ENCODE measurements at regions not wholly inside any gene's neighbourhood (a gene's known extent, or its start where the extent isn't known, plus 50 kb on each side); places are given as distances from the start of the nearest gene placed in this dataset.

GRCh38 chr6:167710363-167710920 lies 116.3 kb upstream of the AFDN start:
- DNase-seq, result no peak

- no peak for DNase-seq
Measured at GRCh38 chr6:167711211-167711610, 115.5 kb upstream of the AFDN start.

GRCh38 chr6:167711768-167712730 lies 114.7 kb upstream of the AFDN start:
- no peak for DNase-seq

GRCh38 chr6:167712731-167713475 lies 113.8 kb upstream of the AFDN start:
- no peak for DNase-seq

- DNase-seq, result no peak
Measured at GRCh38 chr6:167714152-167714551, 112.6 kb upstream of the AFDN start.

GRCh38 chr6:167717455-167717854 lies 109.3 kb upstream of the AFDN start:
- no peak for DNase-seq

GRCh38 chr6:167717867-167718266 lies 108.8 kb upstream of the AFDN start:
- DNase-seq, result no peak

GRCh38 chr6:167719920-167720319 lies 106.8 kb upstream of the AFDN start:
- DNase-seq, result no peak

- DNase-seq, result no peak
Measured at GRCh38 chr6:167720456-167721285, 106.0 kb upstream of the AFDN start.

GRCh38 chr6:167721291-167721690 lies 105.4 kb upstream of the AFDN start:
- no peak for DNase-seq

GRCh38 chr6:167722634-167723309 lies 103.9 kb upstream of the AFDN start:
- DNase-seq, result no peak

GRCh38 chr6:167726043-167726621 lies 100.6 kb upstream of the AFDN start:
- DNase-seq, result no peak

GRCh38 chr6:167730441-167730840 lies 96.3 kb upstream of the AFDN start:
- DNase-seq, result no peak

- DNase-seq, result no peak
Measured at GRCh38 chr6:167731216-167731615, 95.5 kb upstream of the AFDN start.

GRCh38 chr6:167731731-167732422 lies 94.8 kb upstream of the AFDN start:
- no peak for DNase-seq

- DNase-seq, result no peak
Measured at GRCh38 chr6:167733740-167734661, 92.7 kb upstream of the AFDN start.

- DNase-seq, result no peak
Measured at GRCh38 chr6:167734662-167735083, 92.0 kb upstream of the AFDN start.

- no peak for DNase-seq
Measured at GRCh38 chr6:167735084-167735950, 91.4 kb upstream of the AFDN start.

GRCh38 chr6:167735951-167736288 lies 90.8 kb upstream of the AFDN start:
- DNase-seq, result no peak

All from SHP77 treated with DMSO at 0.1 percent for 48 hours (cell line).